Left ventricle myocardium inferior (tissue), 1 donor: ENCODE measurements at regions not wholly inside any gene's neighbourhood (a gene's known extent, or its start where the extent isn't known, plus 50 kb on each side); places are given as distances from the start of the nearest gene placed in this dataset.

ENCODE experiments used
- DNase-seq: peaks from one replicate; pipeline ENCODE4 v3.0.0-alpha.2; 2020
- H3K27ac ChIP-seq: fragments of 200-600 bp; replicated peaks from 2 replicates; pipeline ENCODE4 v1.8.0; 2021
- H3K27me3 ChIP-seq: fragments of 200-600 bp; 2 replicates; pipeline ENCODE4 v1.8.0; 2021; ENCODE audit warnings: low read depth
- H3K36me3 ChIP-seq: fragments of 200-600 bp; 2 replicates; pipeline ENCODE4 v1.8.0; 2021
- H3K4me1 ChIP-seq: fragments of 200-600 bp; 2 replicates; pipeline ENCODE4 v1.8.0; 2021
- H3K4me3 ChIP-seq: fragments of 200-600 bp; 2 replicates; pipeline ENCODE4 v1.8.0; 2021; ENCODE audit warnings: mild to moderate bottlenecking, moderate library complexity
- H3K9me3 ChIP-seq: fragments of 200-600 bp; replicated peaks from 2 replicates; pipeline ENCODE4 v1.8.0; 2021
- intact Hi-C: fragments of 100-400 bp; cut with micrococcal nuclease; formaldehyde crosslinking; loops from one replicate; pipeline ENCODE4 v1.11.0; 2022
- TF ChIP-seq, protein P1 (sequence below): fragments of 200-600 bp; IDR thresholded peaks from 2 replicates; pipeline ENCODE4 v1.8.0; 2021; ENCODE audit warnings: antibody characterized with exemption, mild to moderate bottlenecking, borderline replicate concordance
- donor health status: DM: no; HTN: yes; CAD: no; lungs with severe emphysema.

DNA sequence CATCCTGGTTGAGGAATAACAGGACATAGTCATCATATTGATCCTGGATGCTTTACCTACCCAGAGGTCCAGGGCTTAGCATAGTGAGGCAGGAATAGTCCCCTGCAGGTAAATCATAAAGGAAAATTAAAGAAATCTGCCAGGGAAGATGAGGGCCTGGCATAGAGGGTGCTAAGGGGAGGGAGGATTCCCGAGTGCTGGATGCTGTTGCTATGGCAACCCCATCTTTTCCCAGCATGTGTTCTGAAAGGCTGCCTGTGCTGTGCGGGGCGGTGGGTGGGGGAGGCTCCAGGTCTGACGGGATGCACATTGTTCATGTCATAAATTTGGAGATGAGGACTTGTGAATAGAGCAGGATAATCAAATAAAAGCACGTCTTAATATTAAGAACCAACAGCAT, 212.6 kb upstream of the PCSK2 start:
- H3K9me3 ChIP-seq, result peaks cover 6% of the 10 kb centered on the region
- no peaks in the 10 kb centered on the region for H3K27me3 ChIP-seq
- no peak overlapping the region for H3K27ac ChIP-seq
- TF ChIP-seq, protein P1, sequence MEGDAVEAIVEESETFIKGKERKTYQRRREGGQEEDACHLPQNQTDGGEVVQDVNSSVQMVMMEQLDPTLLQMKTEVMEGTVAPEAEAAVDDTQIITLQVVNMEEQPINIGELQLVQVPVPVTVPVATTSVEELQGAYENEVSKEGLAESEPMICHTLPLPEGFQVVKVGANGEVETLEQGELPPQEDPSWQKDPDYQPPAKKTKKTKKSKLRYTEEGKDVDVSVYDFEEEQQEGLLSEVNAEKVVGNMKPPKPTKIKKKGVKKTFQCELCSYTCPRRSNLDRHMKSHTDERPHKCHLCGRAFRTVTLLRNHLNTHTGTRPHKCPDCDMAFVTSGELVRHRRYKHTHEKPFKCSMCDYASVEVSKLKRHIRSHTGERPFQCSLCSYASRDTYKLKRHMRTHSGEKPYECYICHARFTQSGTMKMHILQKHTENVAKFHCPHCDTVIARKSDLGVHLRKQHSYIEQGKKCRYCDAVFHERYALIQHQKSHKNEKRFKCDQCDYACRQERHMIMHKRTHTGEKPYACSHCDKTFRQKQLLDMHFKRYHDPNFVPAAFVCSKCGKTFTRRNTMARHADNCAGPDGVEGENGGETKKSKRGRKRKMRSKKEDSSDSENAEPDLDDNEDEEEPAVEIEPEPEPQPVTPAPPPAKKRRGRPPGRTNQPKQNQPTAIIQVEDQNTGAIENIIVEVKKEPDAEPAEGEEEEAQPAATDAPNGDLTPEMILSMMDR, result no peak
- H3K4me3 ChIP-seq, result no peak overlapping the region
- no peak for DNase-seq
- intact Hi-C loops, result no loop called here
- no peaks in the 10 kb centered on the region for H3K4me1 ChIP-seq
- no peaks in the 10 kb centered on the region for H3K36me3 ChIP-seq

GRCh38 chr20:17014756-17015366, 212.0 kb upstream of the PCSK2 start:
- intact Hi-C loops, result no loop called here
- Histone ChIP-seq H3K27ac (no peak overlapping the region), H3K4me1 (no peaks in the 10 kb centered on the region), H3K27me3 (no peaks in the 10 kb centered on the region), H3K9me3 (peaks cover 6% of the 10 kb centered on the region), H3K4me3 (no peak overlapping the region), H3K36me3 (no peaks in the 10 kb centered on the region)
- TF ChIP-seq, protein P1, result no peak
- no peak for DNase-seq

GRCh38 chr20:17017232-17017631, 209.6 kb upstream of the PCSK2 start:
- no peaks in the 10 kb centered on the region for H3K4me1 ChIP-seq
- peaks cover 6% of the 10 kb centered on the region for H3K9me3 ChIP-seq
- no peaks in the 10 kb centered on the region for H3K36me3 ChIP-seq
- DNase-seq, result no peak
- no peak overlapping the region for H3K27ac ChIP-seq
- TF ChIP-seq, protein P1, result no peak
- no peaks in the 10 kb centered on the region for H3K27me3 ChIP-seq
- H3K4me3 ChIP-seq, result no peak overlapping the region
- intact Hi-C loops, result no loop called here

DNA sequence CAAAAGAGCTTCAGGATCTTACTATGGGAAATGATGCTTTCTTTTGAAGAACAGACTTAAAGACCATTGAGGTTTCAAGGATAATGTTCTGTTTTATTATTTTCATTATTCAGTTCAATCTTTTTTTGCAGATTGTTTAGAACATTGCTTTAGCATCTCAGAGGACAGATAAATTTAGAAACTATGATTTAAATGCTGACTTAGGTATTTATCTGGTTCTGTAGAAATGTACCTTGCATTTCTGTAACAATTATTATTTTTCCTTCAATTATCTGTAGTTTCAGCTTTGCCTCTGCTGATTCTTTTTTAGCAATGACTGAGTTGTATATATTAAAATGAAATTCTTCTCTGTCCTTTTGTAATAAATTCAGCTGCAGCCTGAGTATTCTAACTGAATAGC, 205.4 kb upstream of the PCSK2 start:
- H3K36me3 ChIP-seq, result no peaks in the 10 kb centered on the region
- DNase-seq, result no peak
- TF ChIP-seq, protein P1, result no peak
- peaks cover 5% of the 10 kb centered on the region for H3K9me3 ChIP-seq
- H3K27ac ChIP-seq, result no peak overlapping the region
- H3K27me3 ChIP-seq, result no peaks in the 10 kb centered on the region
- intact Hi-C loops, result no loop called here
- no peaks in the 10 kb centered on the region for H3K4me1 ChIP-seq
- H3K4me3 ChIP-seq, result no peak overlapping the region

GRCh38 chr20:17023036-17023435, 203.8 kb upstream of the PCSK2 start:
- TF ChIP-seq, protein P1, result no peak
- no peak for DNase-seq
- Histone ChIP-seq H3K27me3 (no peaks in the 10 kb centered on the region), H3K27ac (no peak overlapping the region), H3K36me3 (no peaks in the 10 kb centered on the region), H3K4me1 (no peaks in the 10 kb centered on the region), H3K9me3 (peaks cover 20% of the 10 kb centered on the region), H3K4me3 (no peak overlapping the region)
- intact Hi-C loops, result no loop called here
